Prostate gland (tissue), 2 donors: ENCODE measurements at regions not wholly inside any gene's neighbourhood (a gene's known extent, or its start where the extent isn't known, plus 50 kb on each side); places are given as distances from the start of the nearest gene placed in this dataset.

ENCODE experiments used
- CTCF ChIP-seq, 4 experiments: fragments of 200-600 bp in 2 of 4; fragments of 450-650 bp in 2 of 4; sonication (generic) in 2 of 4; IDR thresholded peaks; 1 replicate in 3 of 4; 2 replicates in 1 of 4; pipeline ENCODE4 v1.5.1; 2016 to 2019; ENCODE audit warnings: antibody characterized with exemption in 4 of 4, mild to moderate bottlenecking in 2 of 4, moderate library complexity in 2 of 4
- POLR2A ChIP-seq: fragments of 450-650 bp; IDR thresholded peaks from one replicate; pipeline ENCODE4 v1.6.1; 2016; ENCODE audit warnings: antibody characterized with exemption, mild to moderate bottlenecking
- POLR2AphosphoS5 ChIP-seq: sonication (generic); formaldehyde crosslinking; IDR thresholded peaks from one replicate; pipeline ENCODE4 v1.6.1; 2017; ENCODE audit warnings: antibody characterized with exemption

GRCh38 chr3:35492841-35493240, 146.5 kb upstream of the ARPP21 start:
- no peak for TF ChIP-seq CTCF (IDR thresholded peaks at IDR 0.05)
- TF ChIP-seq POLR2A: no peak
- TF ChIP-seq POLR2AphosphoS5: no peak
